ENCODE measurements at regions not wholly inside any gene's neighbourhood (a gene's known extent, or its start where the extent isn't known, plus 50 kb on each side); places are given as distances from the start of the nearest gene placed in this dataset.

DNA sequence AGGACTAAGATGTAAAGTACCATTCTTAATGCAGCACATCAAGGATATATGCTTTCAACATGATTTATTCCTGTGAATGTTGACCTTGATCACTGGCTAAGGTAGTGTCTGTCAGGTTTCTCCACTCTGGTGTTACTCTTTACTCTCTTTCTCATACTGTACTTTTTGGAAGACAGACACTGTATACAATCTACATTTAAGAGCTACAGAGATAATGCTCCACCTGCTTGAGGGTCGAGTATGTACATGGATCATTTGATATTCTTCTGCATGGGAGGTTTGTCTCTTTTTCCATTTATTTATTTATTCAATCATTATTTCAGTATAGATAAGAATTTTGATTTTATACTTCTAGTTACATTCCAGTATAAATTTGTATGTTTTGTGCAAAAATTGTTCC is 199.5 kb upstream of the RGPD4 start:
- Mint-ChIP-seq H3K27ac (ENCODE audit: unreplicated experiment) (no peak overlapping the region), H3K9me3 (ENCODE audit: low read depth) (peaks cover 29% of the 10 kb centered on the region), H3K4me3 (ENCODE audit: unreplicated experiment) (no peak overlapping the region), H3K36me3 (ENCODE audit: low read depth) (peaks cover 13% of the 10 kb centered on the region), H3K4me1 (ENCODE audit: low read depth) (no peaks in the 10 kb centered on the region), H3K27me3 (ENCODE audit: low read depth) (no peaks in the 10 kb centered on the region)
- TF ChIP-seq, protein P1, sequence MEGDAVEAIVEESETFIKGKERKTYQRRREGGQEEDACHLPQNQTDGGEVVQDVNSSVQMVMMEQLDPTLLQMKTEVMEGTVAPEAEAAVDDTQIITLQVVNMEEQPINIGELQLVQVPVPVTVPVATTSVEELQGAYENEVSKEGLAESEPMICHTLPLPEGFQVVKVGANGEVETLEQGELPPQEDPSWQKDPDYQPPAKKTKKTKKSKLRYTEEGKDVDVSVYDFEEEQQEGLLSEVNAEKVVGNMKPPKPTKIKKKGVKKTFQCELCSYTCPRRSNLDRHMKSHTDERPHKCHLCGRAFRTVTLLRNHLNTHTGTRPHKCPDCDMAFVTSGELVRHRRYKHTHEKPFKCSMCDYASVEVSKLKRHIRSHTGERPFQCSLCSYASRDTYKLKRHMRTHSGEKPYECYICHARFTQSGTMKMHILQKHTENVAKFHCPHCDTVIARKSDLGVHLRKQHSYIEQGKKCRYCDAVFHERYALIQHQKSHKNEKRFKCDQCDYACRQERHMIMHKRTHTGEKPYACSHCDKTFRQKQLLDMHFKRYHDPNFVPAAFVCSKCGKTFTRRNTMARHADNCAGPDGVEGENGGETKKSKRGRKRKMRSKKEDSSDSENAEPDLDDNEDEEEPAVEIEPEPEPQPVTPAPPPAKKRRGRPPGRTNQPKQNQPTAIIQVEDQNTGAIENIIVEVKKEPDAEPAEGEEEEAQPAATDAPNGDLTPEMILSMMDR (IDR thresholded peaks at IDR 0.05) = no peak
- DNase-seq (ENCODE audit: low spot score) = no peak

DNA sequence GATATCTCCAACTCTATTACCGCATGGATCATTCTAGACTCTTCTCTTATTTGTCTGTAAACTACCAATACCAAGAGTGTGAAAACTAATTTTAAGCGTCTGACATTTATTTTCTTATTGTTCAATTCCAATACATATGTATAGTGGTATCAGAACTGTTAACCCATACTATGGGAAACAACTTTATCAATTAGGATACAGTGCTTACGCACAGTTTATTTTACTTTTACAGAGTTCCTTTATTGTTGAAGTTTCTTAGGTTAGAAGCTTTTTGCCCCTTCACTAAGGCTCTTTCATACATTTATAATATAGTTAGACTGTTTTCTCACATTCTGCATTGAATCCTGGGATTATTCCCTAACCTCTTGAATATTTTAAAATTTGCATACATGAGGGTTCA is 198.8 kb upstream of the RGPD4 start:
- H3K9me3 Mint-ChIP-seq (ENCODE audit: low read depth) = peaks cover 33% of the 10 kb centered on the region
- no peaks in the 10 kb centered on the region for H3K27me3 Mint-ChIP-seq (ENCODE audit: low read depth)
- no peak for DNase-seq (ENCODE audit: low spot score)
- H3K36me3 Mint-ChIP-seq (ENCODE audit: low read depth) = peaks cover 15% of the 10 kb centered on the region
- H3K27ac Mint-ChIP-seq (ENCODE audit: unreplicated experiment) = no peak overlapping the region
- H3K4me1 Mint-ChIP-seq (ENCODE audit: low read depth) = no peaks in the 10 kb centered on the region
- H3K4me3 Mint-ChIP-seq (ENCODE audit: unreplicated experiment) = no peak overlapping the region
- TF ChIP-seq, protein P1 (IDR thresholded peaks at IDR 0.05) = no peak

DNA sequence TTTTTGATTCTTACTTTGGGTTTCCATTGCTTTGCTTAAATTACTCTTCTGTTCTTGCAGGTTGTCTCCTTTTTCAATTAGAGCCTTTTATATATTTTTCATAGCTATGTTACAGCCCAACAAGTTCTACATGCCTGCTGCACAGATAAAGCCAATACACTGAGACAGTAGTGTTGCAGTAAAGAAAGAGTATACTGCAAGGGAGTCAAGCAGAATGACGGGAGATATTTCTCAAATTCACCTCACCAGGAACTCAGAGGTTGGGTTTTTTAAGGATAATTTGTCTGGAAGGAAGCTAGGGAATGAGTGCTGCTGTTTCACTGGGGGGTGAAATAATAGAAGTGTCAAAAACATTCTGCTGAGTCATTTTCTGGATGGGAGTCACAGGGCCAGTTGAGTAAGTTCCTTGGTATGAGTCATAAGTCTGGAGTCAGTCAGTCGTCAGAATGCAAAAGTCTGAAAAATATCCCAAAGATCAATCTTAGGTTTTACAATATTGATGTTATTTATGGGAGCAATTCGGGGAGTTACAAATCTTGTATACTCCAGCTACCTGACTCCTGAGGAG is 193.0 kb upstream of the RGPD4 start:
- Mint-ChIP-seq H3K27me3 (ENCODE audit: low read depth) (no peaks in the 10 kb centered on the region), H3K27ac (ENCODE audit: unreplicated experiment) (peak overlapping the region; percentile 68), H3K4me1 (ENCODE audit: low read depth) (no peaks in the 10 kb centered on the region), H3K9me3 (ENCODE audit: low read depth) (peaks cover 35% of the 10 kb centered on the region), H3K36me3 (ENCODE audit: low read depth) (peaks cover 14% of the 10 kb centered on the region), H3K4me3 (ENCODE audit: unreplicated experiment) (no peak overlapping the region)
- no peak for DNase-seq (ENCODE audit: low spot score)
- TF ChIP-seq, protein P1 (IDR thresholded peaks at IDR 0.05) = no peak

DNA sequence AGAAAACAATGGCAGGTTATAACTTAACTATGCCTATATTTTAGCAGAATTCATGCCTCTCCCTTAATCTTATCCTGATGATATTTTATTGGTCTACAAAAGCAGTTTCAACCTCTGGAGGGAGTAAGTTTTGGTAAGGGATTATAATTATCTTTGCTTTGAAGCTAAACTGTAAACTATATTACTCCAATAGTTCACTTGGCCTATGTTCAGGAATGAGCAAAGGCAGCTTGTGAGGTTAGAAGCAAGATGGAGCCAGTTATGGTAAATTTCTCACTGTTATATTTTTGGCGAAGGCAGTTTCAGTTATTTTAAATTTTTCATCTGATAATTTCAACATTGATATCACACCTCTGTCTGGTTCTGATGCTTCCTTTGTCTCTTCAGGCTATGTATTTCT is 192.5 kb upstream of the RGPD4 start:
- H3K36me3 Mint-ChIP-seq (ENCODE audit: low read depth) = peaks cover 14% of the 10 kb centered on the region
- no peak overlapping the region for H3K27ac Mint-ChIP-seq (ENCODE audit: unreplicated experiment)
- TF ChIP-seq, protein P1 (IDR thresholded peaks at IDR 0.05) = no peak

DNA sequence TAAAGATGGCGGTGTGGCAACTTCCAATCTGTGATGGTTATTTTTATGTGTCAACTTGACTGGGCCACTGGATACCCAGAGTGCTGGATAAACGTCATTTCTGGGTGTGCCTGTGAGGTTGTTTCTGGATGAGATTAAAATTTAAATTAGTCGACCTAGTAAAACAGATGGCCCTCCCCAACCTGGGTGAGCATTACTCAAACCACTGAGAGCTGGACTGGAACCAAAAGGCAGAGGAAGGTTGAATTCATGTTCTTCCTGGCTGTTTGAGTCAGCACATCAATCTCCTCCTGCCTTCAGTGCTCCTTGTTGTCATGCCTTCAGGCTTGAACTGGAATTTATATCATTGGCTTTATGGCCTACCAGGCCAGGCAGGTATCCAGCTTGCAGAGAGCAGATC is 190.8 kb upstream of the RGPD4 start:
- no peak for DNase-seq (ENCODE audit: low spot score)
- Mint-ChIP-seq H3K36me3 (ENCODE audit: low read depth) (peaks cover 16% of the 10 kb centered on the region), H3K4me3 (ENCODE audit: unreplicated experiment) (no peak overlapping the region), H3K27ac (ENCODE audit: unreplicated experiment) (no peak overlapping the region), H3K27me3 (ENCODE audit: low read depth) (no peaks in the 10 kb centered on the region), H3K4me1 (ENCODE audit: low read depth) (no peaks in the 10 kb centered on the region), H3K9me3 (ENCODE audit: low read depth) (peaks cover 35% of the 10 kb centered on the region)
- TF ChIP-seq, protein P1 (IDR thresholded peaks at IDR 0.05) = no peak

More for the DNA sequence above, 192.5 kb upstream of the RGPD4 start:
- no peaks in the 10 kb centered on the region for H3K4me1 Mint-ChIP-seq (ENCODE audit: low read depth)
- no peak overlapping the region for H3K4me3 Mint-ChIP-seq (ENCODE audit: unreplicated experiment)
- H3K9me3 Mint-ChIP-seq (ENCODE audit: low read depth) = peaks cover 30% of the 10 kb centered on the region
- no peak for DNase-seq (ENCODE audit: low spot score)
- H3K27me3 Mint-ChIP-seq (ENCODE audit: low read depth) = no peaks in the 10 kb centered on the region
